Upper lobe of left lung (tissue), 6 donors: ENCODE measurements at regions not wholly inside any gene's neighbourhood (a gene's known extent, or its start where the extent isn't known, plus 50 kb on each side); places are given as distances from the start of the nearest gene placed in this dataset.

ENCODE experiments used
- ATAC-seq, 2 donors: fragments of 200-7000 bp; cut with Tn5 transposase; one replicate each; pipeline ENCODE4 v1.9.1; 2022; ENCODE audit warnings: mild to moderate bottlenecking in 2 of 2, moderate library complexity in 2 of 2; ENCODE audit not compliant: low FRiP score in 2 of 2
- DNase-seq, 2 donors: peaks; one replicate each; pipeline ENCODE4 v3.0.0-alpha.2; 2019 to 2020
- H3K27ac ChIP-seq, 4 donors: fragments of 200-600 bp; sonication (generic); one replicate each; pipeline ENCODE4 v1.5.1; 2016 to 2019
- H3K27me3 ChIP-seq, 4 donors: fragments of 200-600 bp; sonication (generic); one replicate each; pipeline ENCODE4 v1.5.1; 2017 to 2019
- H3K36me3 ChIP-seq, 4 donors: fragments of 200-600 bp; sonication (generic); one replicate each; pipeline ENCODE4 v1.5.1; 2016 to 2019
- H3K4me1 ChIP-seq, 4 donors: fragments of 200-600 bp; sonication (generic); one replicate each; pipeline ENCODE4 v1.5.1; 2018 to 2019
- H3K4me3 ChIP-seq, 4 donors: fragments of 200-600 bp; sonication (generic); one replicate each; pipeline ENCODE4 v1.5.1; 2017 to 2019; ENCODE audit warnings: mild to moderate bottlenecking in 2 of 4, moderate library complexity in 1 of 4
- H3K9me3 ChIP-seq, 4 donors: fragments of 200-600 bp; sonication (generic); one replicate each; pipeline ENCODE4 v1.5.1; 2018 to 2019
- CTCF ChIP-seq, 6 experiments: fragments of 450-650 bp in 4 of 6; fragments of 200-600 bp in 2 of 6; sonication (generic) in 2 of 6; IDR thresholded peaks; one replicate each; pipeline ENCODE4 v1.5.1; 2016 to 2019; ENCODE audit warnings: antibody characterized with exemption in 6 of 6
- EP300 ChIP-seq, 4 donors: sonication (generic); formaldehyde crosslinking; IDR thresholded peaks; one replicate each; pipeline ENCODE4 v1.5.1; 2017; ENCODE audit warnings: antibody characterized with exemption in 4 of 4, control low read depth in 2 of 4
- POLR2A ChIP-seq, 4 donors: fragments of 450-650 bp; IDR thresholded peaks; one replicate each; pipeline ENCODE4 v1.5.1; 2016 to 2017; ENCODE audit warnings: antibody characterized with exemption in 4 of 4, mild to moderate bottlenecking in 2 of 4
- POLR2AphosphoS5 ChIP-seq, 2 donors: sonication (generic); formaldehyde crosslinking; IDR thresholded peaks; one replicate each; pipeline ENCODE4 v1.5.1; 2017; ENCODE audit warnings: antibody characterized with exemption in 2 of 2
- WGBS, 2 donors: methylation state at CpG; one replicate each; pipeline ENCODE4 v1.1.5; 2017 to 2018; 5-methylcytosine and 5-hydroxymethylcytosine counted together
- donor health status: DM: no; HTN: no; CAD: no; lungs with moderate emphysema.
- donor health status: DM: no; HTN: yes; CAD: no; lungs with severe emphysema.

- WGBS, 2 donors: 81 to 88% methylated on average over 5 of the region's 5 CpGs
- Histone ChIP-seq H3K27ac (no peak overlapping the region), H3K4me3 (no peak overlapping the region), H3K27me3 (no peaks in the 10 kb centered on the region), H3K36me3 (no peaks in the 10 kb centered on the region), H3K4me1 (no peaks in the 10 kb centered on the region), H3K9me3 (no peaks in the 10 kb centered on the region)
- no peak for ATAC-seq
- TF ChIP-seq EP300 (IDR thresholded peaks at IDR 0.05): no peak
- no peak for TF ChIP-seq POLR2AphosphoS5 (IDR thresholded peaks at IDR 0.05)
- TF ChIP-seq POLR2A (IDR thresholded peaks at IDR 0.05): no peak
- no peak for TF ChIP-seq CTCF (IDR thresholded peaks at IDR 0.05)
- no peak for DNase-seq
These were observed 272.1 kb downstream of the SP3 start for GRCh38 chr2:173693044-173693589.

- no peak for ATAC-seq
- Histone ChIP-seq H3K36me3 (no peaks in the 10 kb centered on the region), H3K27ac (no peak overlapping the region), H3K27me3 (no peaks in the 10 kb centered on the region), H3K9me3 (no peaks in the 10 kb centered on the region), H3K4me1 (no peaks in the 10 kb centered on the region), H3K4me3 (no peak overlapping the region)
- no peak for DNase-seq
- TF ChIP-seq POLR2AphosphoS5 (IDR thresholded peaks at IDR 0.05) (no peak), CTCF (IDR thresholded peaks at IDR 0.05) (no peak), POLR2A (IDR thresholded peaks at IDR 0.05) (no peak), EP300 (IDR thresholded peaks at IDR 0.05) (no peak)
- WGBS, 2 donors: 86 to 90% methylated on average over 1 to 5 of the region's 5 CpGs
These were observed 268.9 kb downstream of the SP3 start for GRCh38 chr2:173696274-173696673.

GRCh38 chr2:173697929-173698328, 267.2 kb downstream of the SP3 start:
- no peak overlapping the region for H3K27ac ChIP-seq
- no peaks in the 10 kb centered on the region for H3K9me3 ChIP-seq
- 88 to 100% methylated on average over 1 of the region's 1 CpG for WGBS, 2 donors
- DNase-seq (no peak), ATAC-seq (no peak)
- no peaks in the 10 kb centered on the region for H3K27me3 ChIP-seq
- no peaks in the 10 kb centered on the region for H3K36me3 ChIP-seq
- no peaks in the 10 kb centered on the region for H3K4me1 ChIP-seq
- no peak overlapping the region for H3K4me3 ChIP-seq
- TF ChIP-seq CTCF (IDR thresholded peaks at IDR 0.05) (no peak), POLR2AphosphoS5 (IDR thresholded peaks at IDR 0.05) (no peak), POLR2A (IDR thresholded peaks at IDR 0.05) (no peak), EP300 (IDR thresholded peaks at IDR 0.05) (no peak)

GRCh38 chr2:173705656-173706055, 259.5 kb downstream of the SP3 start:
- DNase-seq (no peak), ATAC-seq (no peak)
- WGBS, 2 donors: 83 to 84% methylated on average over 4 of the region's 4 CpGs
- Histone ChIP-seq H3K27me3 (no peaks in the 10 kb centered on the region), H3K9me3 (no peaks in the 10 kb centered on the region), H3K4me1 (no peaks in the 10 kb centered on the region), H3K4me3 (no peak overlapping the region), H3K27ac (no peak overlapping the region), H3K36me3 (no peaks in the 10 kb centered on the region)
- no peak for TF ChIP-seq POLR2A (IDR thresholded peaks at IDR 0.05)
- no peak for TF ChIP-seq POLR2AphosphoS5 (IDR thresholded peaks at IDR 0.05)
- TF ChIP-seq CTCF (IDR thresholded peaks at IDR 0.05): no peak
- TF ChIP-seq EP300 (IDR thresholded peaks at IDR 0.05): no peak

GRCh38 chr2:173706936-173707335, 258.2 kb downstream of the SP3 start:
- Histone ChIP-seq H3K27ac (no peak overlapping the region), H3K36me3 (no peaks in the 10 kb centered on the region), H3K4me3 (no peak overlapping the region), H3K27me3 (no peaks in the 10 kb centered on the region), H3K9me3 (no peaks in the 10 kb centered on the region), H3K4me1 (no peaks in the 10 kb centered on the region)
- ATAC-seq (no peak), DNase-seq (no peak)
- no peak for TF ChIP-seq POLR2A (IDR thresholded peaks at IDR 0.05)
- no peak for TF ChIP-seq EP300 (IDR thresholded peaks at IDR 0.05)
- TF ChIP-seq POLR2AphosphoS5 (IDR thresholded peaks at IDR 0.05): no peak
- TF ChIP-seq CTCF (IDR thresholded peaks at IDR 0.05): no peak
- 89 to 92% methylated on average over 4 of the region's 4 CpGs for WGBS, 2 donors
